CD4-positive, alpha-beta T cell (primary cell): ENCODE measurements at regions not wholly inside any gene's neighbourhood (a gene's known extent, or its start where the extent isn't known, plus 50 kb on each side); places are given as distances from the start of the nearest gene placed in this dataset.

ENCODE experiments used
- ATAC-seq: fragments of 200-7000 bp; cut with Tn5 transposase; one replicate; pipeline ENCODE4 v1.10.0; 2022; ENCODE audit warnings: mild to moderate bottlenecking; ENCODE audit not compliant: poor library complexity
- CTCF ChIA-PET: fragments of 350-600 bp; sonication (Branson Sonifier 250); formaldehyde crosslinking; loops from one replicate; lab custom pipeline; 2021; ENCODE audit warnings: antibody characterized with exemption, inconsistent platforms; lab: Charles Lee
- POLR2A ChIA-PET: fragments of 350-600 bp; sonication (Branson Sonifier 250); formaldehyde crosslinking; loops from one replicate; lab custom pipeline; 2021; ENCODE audit warnings: antibody characterized with exemption, inconsistent platforms; lab: Charles Lee
- DNase-seq, 14 experiments: peaks; one replicate each; pipeline ENCODE4 v3.0.0-alpha.2; 2013 to 2020; ENCODE audit warnings: mixed read lengths in 2 of 14
- H3K27ac ChIP-seq, 2 donors: one replicate each; pipeline versions ENCODE4 v1.5.1 to v1.7.0; 2013; ENCODE audit warnings: low read length in 2 of 2, low read depth in 1 of 2, mild to moderate bottlenecking in 1 of 2
- H3K27me3 ChIP-seq, 2 experiments: 1 replicate in 1 of 2; 2 replicates in 1 of 2; pipeline versions ENCODE4 v1.6.1 to v1.7.0; 2013; ENCODE audit warnings: low read length in 2 of 2, control low read depth in 1 of 2, mild to moderate bottlenecking in 1 of 2, moderate library complexity in 1 of 2; ENCODE audit not compliant: insufficient read depth in 2 of 2, control insufficient read depth in 1 of 2
- H3K36me3 ChIP-seq: one replicate; pipeline ENCODE4 v1.6.1; 2013; ENCODE audit warnings: low read length, control low read depth; ENCODE audit not compliant: insufficient read depth
- H3K4me1 ChIP-seq: one replicate; pipeline ENCODE4 v1.6.1; 2013; ENCODE audit warnings: low read length, control low read depth; ENCODE audit not compliant: insufficient read depth
- H3K4me3 ChIP-seq: one replicate; pipeline ENCODE4 v1.5.1; 2013; ENCODE audit warnings: mild to moderate bottlenecking, low read length, moderate library complexity
- H3K9me3 ChIP-seq, 2 experiments: 1 replicate in 1 of 2; 2 replicates in 1 of 2; pipeline versions ENCODE4 v1.6.1 to v1.7.0; 2013; ENCODE audit warnings: low read length in 2 of 2, mild to moderate bottlenecking in 2 of 2, control low read depth in 1 of 2, moderate library complexity in 1 of 2; ENCODE audit not compliant: control insufficient read depth in 1 of 2, insufficient read depth in 1 of 2
- H3K27ac Mint-ChIP-seq: one replicate; pipeline ENCODE4 v1.8.0; 2020; ENCODE audit warnings: mixed read lengths
- H3K27me3 Mint-ChIP-seq: one replicate; pipeline ENCODE4 v1.8.0; 2021; ENCODE audit warnings: mixed read lengths
- H3K36me3 Mint-ChIP-seq: one replicate; pipeline ENCODE4 v1.8.0; 2021; ENCODE audit warnings: low read depth, mixed read lengths
- H3K4me1 Mint-ChIP-seq: one replicate; pipeline ENCODE4 v1.8.0; 2021; ENCODE audit warnings: low read depth, mixed read lengths
- H3K4me3 Mint-ChIP-seq: one replicate; pipeline ENCODE4 v1.8.0; 2020; ENCODE audit warnings: mild to moderate bottlenecking, mixed read lengths
- H3K9me3 Mint-ChIP-seq: one replicate; pipeline ENCODE4 v1.8.0; 2020; ENCODE audit warnings: mixed read lengths
- intact Hi-C, 2 experiments: fragments of 100-400 bp; cut with DNase I in 1 of 2; cut with micrococcal nuclease in 1 of 2; formaldehyde crosslinking; loops; one replicate each; pipeline versions ENCODE4 v1.15.1 to v1.9.0; 2023 to 2025; cut with DNase I, micrococcal nuclease
- TF ChIP-seq, protein P1 (sequence below): fragments of 200-600 bp; IDR thresholded peaks from one replicate; pipeline ENCODE4 v1.8.0; 2022; ENCODE audit warnings: antibody characterized with exemption, mild to moderate bottlenecking

DNA sequence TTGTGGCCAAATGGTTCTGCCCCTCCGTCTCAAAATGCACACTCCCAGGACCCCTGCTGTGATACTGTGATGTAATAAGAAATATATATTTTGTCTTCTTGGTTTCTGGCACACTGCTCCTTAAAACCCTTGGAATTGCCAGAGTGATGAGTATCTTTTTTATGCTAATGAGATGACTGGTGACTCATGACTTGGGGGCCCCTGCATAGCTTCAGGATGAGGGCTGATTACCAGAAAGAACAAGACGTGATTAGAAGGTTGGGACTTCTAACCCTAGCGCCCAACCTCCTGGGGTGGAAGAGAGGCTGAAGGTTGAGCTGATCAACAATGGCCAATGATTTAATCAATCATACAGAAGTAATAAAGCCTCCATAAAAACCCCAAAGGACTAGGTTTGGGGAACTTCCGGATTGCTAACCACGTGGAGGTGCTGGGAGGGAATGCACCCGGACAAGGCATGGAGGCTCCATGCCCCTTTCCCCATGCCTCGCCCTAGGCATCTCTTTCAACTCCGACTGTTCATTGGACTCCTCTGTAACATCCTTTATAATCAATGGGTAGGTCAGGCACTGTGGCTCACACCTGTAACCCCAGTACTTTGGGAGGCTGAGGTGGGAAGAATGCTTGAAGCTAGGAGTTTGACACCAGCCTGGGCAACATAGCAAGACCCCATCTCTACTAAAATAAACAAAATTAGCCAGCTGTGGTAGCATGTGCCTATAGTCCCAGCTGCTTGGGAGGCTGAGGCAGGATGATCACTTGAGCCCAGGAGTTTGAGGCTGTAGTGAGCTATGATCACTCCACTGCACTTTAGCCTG is 89.1 kb downstream of the HS1BP3 start:
- Histone ChIP-seq H3K27ac (no peak overlapping the region), H3K36me3 (no peaks in the 10 kb centered on the region), H3K27me3 (peaks cover 0 to 2% of the 10 kb centered on the region in 2 experiments), H3K4me1 (no peaks in the 10 kb centered on the region), H3K4me3 (no peak overlapping the region), H3K9me3 (no peaks in the 10 kb centered on the region)
- H3K27me3 Mint-ChIP-seq: peaks cover 11% of the 10 kb centered on the region
- ChIA-PET POLR2A (no interaction called here), CTCF (no interaction called here)
- no peak overlapping the region for H3K27ac Mint-ChIP-seq
- H3K36me3 Mint-ChIP-seq: no peaks in the 10 kb centered on the region
- DNase-seq: no peak
- H3K4me1 Mint-ChIP-seq: no peaks in the 10 kb centered on the region
- intact Hi-C loops: no loop called here
- no peaks in the 10 kb centered on the region for H3K9me3 Mint-ChIP-seq
- ATAC-seq: no peak
- H3K4me3 Mint-ChIP-seq: no peak overlapping the region
- TF ChIP-seq, protein P1, sequence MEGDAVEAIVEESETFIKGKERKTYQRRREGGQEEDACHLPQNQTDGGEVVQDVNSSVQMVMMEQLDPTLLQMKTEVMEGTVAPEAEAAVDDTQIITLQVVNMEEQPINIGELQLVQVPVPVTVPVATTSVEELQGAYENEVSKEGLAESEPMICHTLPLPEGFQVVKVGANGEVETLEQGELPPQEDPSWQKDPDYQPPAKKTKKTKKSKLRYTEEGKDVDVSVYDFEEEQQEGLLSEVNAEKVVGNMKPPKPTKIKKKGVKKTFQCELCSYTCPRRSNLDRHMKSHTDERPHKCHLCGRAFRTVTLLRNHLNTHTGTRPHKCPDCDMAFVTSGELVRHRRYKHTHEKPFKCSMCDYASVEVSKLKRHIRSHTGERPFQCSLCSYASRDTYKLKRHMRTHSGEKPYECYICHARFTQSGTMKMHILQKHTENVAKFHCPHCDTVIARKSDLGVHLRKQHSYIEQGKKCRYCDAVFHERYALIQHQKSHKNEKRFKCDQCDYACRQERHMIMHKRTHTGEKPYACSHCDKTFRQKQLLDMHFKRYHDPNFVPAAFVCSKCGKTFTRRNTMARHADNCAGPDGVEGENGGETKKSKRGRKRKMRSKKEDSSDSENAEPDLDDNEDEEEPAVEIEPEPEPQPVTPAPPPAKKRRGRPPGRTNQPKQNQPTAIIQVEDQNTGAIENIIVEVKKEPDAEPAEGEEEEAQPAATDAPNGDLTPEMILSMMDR: no peak

DNA sequence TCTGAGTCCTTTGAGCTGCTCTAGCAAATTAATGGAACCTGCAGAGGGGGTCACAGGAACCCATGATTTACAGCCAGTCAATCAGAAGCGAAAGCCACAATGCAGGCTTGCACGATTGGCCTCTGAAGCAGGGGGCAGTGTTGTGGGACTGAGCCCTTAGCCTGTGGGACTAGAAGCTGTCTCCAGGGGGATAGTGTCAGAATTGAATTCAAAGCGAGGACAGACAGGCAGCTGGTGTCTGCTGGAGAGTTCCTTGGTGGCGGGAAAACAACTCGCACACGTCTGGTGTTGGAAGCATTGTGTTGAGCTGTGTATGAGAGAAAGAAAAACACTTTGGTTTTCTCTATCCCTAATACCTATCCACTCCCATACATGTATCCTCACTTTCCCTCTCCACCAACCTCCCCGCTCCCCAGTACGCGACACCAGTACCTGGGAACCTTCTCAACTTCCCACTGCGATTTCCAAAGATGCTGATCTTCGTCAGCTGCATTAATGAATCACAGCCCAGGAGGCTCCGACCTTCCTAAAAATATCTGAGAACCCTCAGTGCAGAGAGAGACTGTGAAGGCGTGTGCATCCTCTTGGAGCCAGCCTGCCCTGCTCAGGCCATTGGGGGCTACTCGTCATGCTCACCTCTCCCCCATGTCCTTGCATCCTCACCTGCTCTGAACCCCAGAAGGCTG is 88.2 kb downstream of the HS1BP3 start:
- Histone ChIP-seq H3K27me3 (peaks cover 0 to 2% of the 10 kb centered on the region in 2 experiments), H3K36me3 (no peaks in the 10 kb centered on the region), H3K4me3 (no peak overlapping the region), H3K27ac (no peak overlapping the region), H3K4me1 (no peaks in the 10 kb centered on the region), H3K9me3 (no peaks in the 10 kb centered on the region)
- Mint-ChIP-seq H3K4me1 (no peaks in the 10 kb centered on the region), H3K27ac (no peak overlapping the region), H3K27me3 (peaks cover 11% of the 10 kb centered on the region), H3K4me3 (no peak overlapping the region), H3K36me3 (no peaks in the 10 kb centered on the region), H3K9me3 (no peaks in the 10 kb centered on the region)
- POLR2A ChIA-PET: no interaction called here
- TF ChIP-seq, protein P1: no peak
- ATAC-seq: no peak
- intact Hi-C loops: no loop called here
- DNase-seq: no peak
- CTCF ChIA-PET: no interaction called here

DNA sequence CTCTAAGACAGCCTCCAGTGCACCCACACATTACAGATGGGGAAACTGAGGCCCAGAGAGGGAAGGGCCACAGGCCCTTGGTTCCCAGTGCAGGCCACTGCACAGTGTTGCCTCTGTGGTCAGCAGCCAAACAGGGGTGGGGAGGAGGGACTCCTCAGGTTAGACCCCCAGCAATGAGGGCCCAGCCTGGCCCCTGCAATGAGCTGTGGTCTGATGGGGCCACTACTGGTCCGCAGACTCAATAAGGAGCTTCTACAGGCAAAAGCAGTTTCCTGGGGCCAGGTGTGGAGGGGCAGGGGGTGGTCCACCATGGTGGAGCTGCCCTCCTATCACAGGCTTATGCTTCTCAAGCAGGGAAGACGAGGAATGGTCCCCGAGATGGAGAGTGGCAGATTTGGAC is 87.6 kb downstream of the HS1BP3 start:
- H3K9me3 ChIP-seq: no peaks in the 10 kb centered on the region
- Mint-ChIP-seq H3K4me1 (no peaks in the 10 kb centered on the region), H3K4me3 (no peak overlapping the region), H3K27ac (no peak overlapping the region), H3K27me3 (peaks cover 11% of the 10 kb centered on the region), H3K9me3 (no peaks in the 10 kb centered on the region), H3K36me3 (no peaks in the 10 kb centered on the region)
- no peaks in the 10 kb centered on the region for H3K36me3 ChIP-seq
- POLR2A ChIA-PET: no interaction called here
- TF ChIP-seq, protein P1: no peak
- H3K4me3 ChIP-seq: no peak overlapping the region
- DNase-seq (no peak), ATAC-seq (no peak)
- no peaks in the 10 kb centered on the region for H3K4me1 ChIP-seq
- H3K27me3 ChIP-seq: peaks cover 0 to 2% of the 10 kb centered on the region in 2 experiments
- no peak overlapping the region for H3K27ac ChIP-seq
- intact Hi-C loops: no loop called here
- CTCF ChIA-PET: no interaction called here
